ENCODE measurements at regions not wholly inside any gene's neighbourhood (a gene's known extent, or its start where the extent isn't known, plus 50 kb on each side); places are given as distances from the start of the nearest gene placed in this dataset.

- H3K27me3 ChIP-seq = no peaks in the 10 kb centered on the region
- no peak overlapping the region for H3K4me3 ChIP-seq
- TF ChIP-seq POLR2A (IDR thresholded peaks at IDR 0.05) = no peak
- no peak for TF ChIP-seq EP300 (IDR thresholded peaks at IDR 0.05)
- no peak for TF ChIP-seq CTCF (IDR thresholded peaks at IDR 0.05)
- H3K9me3 ChIP-seq = no peaks in the 10 kb centered on the region
- WGBS, 3 donors = 28 to 41% (median 32%) methylated on average over 2 of the region's 2 CpGs
- DNase-seq = no peak
- H3K27ac ChIP-seq = no peak overlapping the region
- no peaks in the 10 kb centered on the region for H3K4me1 ChIP-seq (ENCODE audit: insufficient read depth)
- intact Hi-C loops (cut with DNase I) = no loop called here
- no peaks in the 10 kb centered on the region for H3K36me3 ChIP-seq
Measured at GRCh38 chr9:80285326-80285725, 713.6 kb downstream of the TLE4 start.

- TF ChIP-seq POLR2A (IDR thresholded peaks at IDR 0.05) (no peak), CTCF (IDR thresholded peaks at IDR 0.05) (no peak), EP300 (IDR thresholded peaks at IDR 0.05) (no peak)
- WGBS, 3 donors = 28 to 54% (median 49%) methylated on average over 3 of the region's 3 CpGs
- no peaks in the 10 kb centered on the region for H3K9me3 ChIP-seq
- intact Hi-C loops (cut with DNase I) = no loop called here
- H3K36me3 ChIP-seq = no peaks in the 10 kb centered on the region
- no peak overlapping the region for H3K4me3 ChIP-seq
- no peaks in the 10 kb centered on the region for H3K4me1 ChIP-seq (ENCODE audit: insufficient read depth)
- H3K27ac ChIP-seq = no peak overlapping the region
- H3K27me3 ChIP-seq = no peaks in the 10 kb centered on the region
- DNase-seq = no peak
Measured at GRCh38 chr9:80282766-80283165, 711.0 kb downstream of the TLE4 start.

- H3K9me3 ChIP-seq = no peaks in the 10 kb centered on the region
- intact Hi-C loops (cut with DNase I) = no loop called here
- no peaks in the 10 kb centered on the region for H3K27me3 ChIP-seq
- H3K4me1 ChIP-seq (ENCODE audit: insufficient read depth) = no peaks in the 10 kb centered on the region
- 59 to 87% (median 61%) methylated on average over 2 of the region's 2 CpGs for whole genome bisulfite sequencing, 3 donors
- H3K27ac ChIP-seq = no peak overlapping the region
- no peak for TF ChIP-seq EP300 (IDR thresholded peaks at IDR 0.05)
- no peak for TF ChIP-seq POLR2A (IDR thresholded peaks at IDR 0.05)
- no peak for TF ChIP-seq CTCF (IDR thresholded peaks at IDR 0.05)
- DNase-seq = no peak
- H3K36me3 ChIP-seq = no peaks in the 10 kb centered on the region
- H3K4me3 ChIP-seq = no peak overlapping the region
Measured at GRCh38 chr9:80259079-80259478, 687.3 kb downstream of the TLE4 start.

- DNase-seq = no peak
- intact Hi-C loops (cut with DNase I) = no loop called here
- no peak for TF ChIP-seq POLR2A (IDR thresholded peaks at IDR 0.05)
Measured at GRCh38 chr9:80251778-80252177, 680.0 kb downstream of the TLE4 start.

GRCh38 chr9:80242022-80242421, 670.3 kb downstream of the TLE4 start:
- WGBS, 3 donors = 77 to 80% (median 78%) methylated on average over 2 of the region's 2 CpGs

More at GRCh38 chr9:80251778-80252177, 680.0 kb downstream of the TLE4 start:
- H3K9me3 ChIP-seq = no peaks in the 10 kb centered on the region
- no peak overlapping the region for H3K4me3 ChIP-seq
- 55 to 74% (median 71%) methylated on average over 4 to 6 of the region's 6 CpGs for WGBS, 3 donors
- no peak overlapping the region for H3K27ac ChIP-seq
- no peaks in the 10 kb centered on the region for H3K36me3 ChIP-seq
- no peaks in the 10 kb centered on the region for H3K27me3 ChIP-seq
- no peaks in the 10 kb centered on the region for H3K4me1 ChIP-seq (ENCODE audit: insufficient read depth)

More at GRCh38 chr9:80242022-80242421, 670.3 kb downstream of the TLE4 start:
- no peak for TF ChIP-seq POLR2A (IDR thresholded peaks at IDR 0.05)
- TF ChIP-seq CTCF (IDR thresholded peaks at IDR 0.05) = no peak
- TF ChIP-seq EP300 (IDR thresholded peaks at IDR 0.05) = no peak
- no peaks in the 10 kb centered on the region for H3K36me3 ChIP-seq
- intact Hi-C loops (cut with DNase I) = no loop called here
- no peak for DNase-seq
- H3K4me1 ChIP-seq (ENCODE audit: insufficient read depth) = no peaks in the 10 kb centered on the region
- H3K27ac ChIP-seq = no peak overlapping the region
- H3K27me3 ChIP-seq = no peaks in the 10 kb centered on the region
- no peaks in the 10 kb centered on the region for H3K9me3 ChIP-seq
- H3K4me3 ChIP-seq = no peak overlapping the region
